HL-60 (cell line): ENCODE measurements at regions not wholly inside any gene's neighbourhood (a gene's known extent, or its start where the extent isn't known, plus 50 kb on each side); places are given as distances from the start of the nearest gene placed in this dataset.

Experiments used
- DNase-seq, 2 experiments: peaks; one replicate each; pipeline ENCODE4 v3.0.0-alpha.2; 2010 to 2020; ENCODE audit warnings: low read depth in 1 of 2, low spot score in 1 of 2
- H3K27ac ChIP-seq: fragments of 250-450 bp; sonication (Bioruptor Pico); replicated peaks from 2 replicates; pipeline ENCODE4 v1.5.1; 2020; ENCODE audit warnings: mild to moderate bottlenecking, moderate library complexity
- H3K27me3 ChIP-seq: fragments of 250-450 bp; sonication (Bioruptor Pico); 2 replicates; pipeline ENCODE4 v1.5.1; 2021; ENCODE audit warnings: mild to moderate bottlenecking, moderate library complexity; ENCODE audit not compliant: insufficient read depth, poor library complexity, severe bottlenecking
- H3K4me3 ChIP-seq: replicated peaks from 2 replicates; pipeline ENCODE4 v1.5.1; 2011; ENCODE audit warnings: mild to moderate bottlenecking, control low read depth, low read length; ENCODE audit not compliant: insufficient read depth
- CTCF ChIP-seq: IDR thresholded peaks from one replicate; pipeline ENCODE4 v1.5.1; 2011; ENCODE audit warnings: low read length, control low read depth, inconsistent platforms; ENCODE audit not compliant: insufficient read depth
- GABPA ChIP-seq: IDR thresholded peaks from 2 replicates; pipeline ENCODE4 v1.6.1; 2012; ENCODE audit warnings: low read depth
- POLR2AphosphoS5 ChIP-seq: IDR thresholded peaks from 2 replicates; pipeline ENCODE4 v1.6.1; 2012; ENCODE audit warnings: low read depth
- REST ChIP-seq: IDR thresholded peaks from 2 replicates; pipeline ENCODE4 v1.6.1; 2012; ENCODE audit warnings: low read depth; ENCODE audit not compliant: insufficient replicate concordance
- SPI1 ChIP-seq: IDR thresholded peaks from 2 replicates; pipeline ENCODE4 v1.6.1; 2012; ENCODE audit warnings: low read depth, mild to moderate bottlenecking, borderline replicate concordance

- peaks cover 3% of the 10 kb centered on the region for H3K27me3 ChIP-seq
- no peak for TF ChIP-seq SPI1
- no peak for TF ChIP-seq GABPA
- TF ChIP-seq POLR2AphosphoS5, result no peak
- TF ChIP-seq CTCF, result no peak
- TF ChIP-seq REST, result no peak
These were observed 411.6 kb upstream of the SLC14A2 start for GRCh38 chr18:45203677-45204076.

GRCh38 chr18:45207328-45207727 lies 407.9 kb upstream of the SLC14A2 start:
- no peak overlapping the region for H3K27ac ChIP-seq
- no peaks in the 10 kb centered on the region for H3K27me3 ChIP-seq
- DNase-seq, result no peak
- TF ChIP-seq GABPA (no peak), CTCF (no peak), POLR2AphosphoS5 (no peak), REST (no peak), SPI1 (no peak)
- H3K4me3 ChIP-seq, result no peak overlapping the region

More at GRCh38 chr18:45203677-45204076, 411.6 kb upstream of the SLC14A2 start:
- Histone ChIP-seq H3K27ac (no peak overlapping the region), H3K4me3 (no peak overlapping the region)
- no peak for DNase-seq

- TF ChIP-seq REST, result no peak
- DNase-seq, result no peak
- no peak overlapping the region for H3K4me3 ChIP-seq
- no peaks in the 10 kb centered on the region for H3K27me3 ChIP-seq
- H3K27ac ChIP-seq, result no peak overlapping the region
These were observed 407.1 kb upstream of the SLC14A2 start for GRCh38 chr18:45208164-45208563.
